Neural crest cell (in vitro differentiated cells): ENCODE measurements at regions not wholly inside any gene's neighbourhood (a gene's known extent, or its start where the extent isn't known, plus 50 kb on each side); places are given as distances from the start of the nearest gene placed in this dataset.

Source experiments
- DNase-seq: peaks from one replicate; pipeline ENCODE4 v3.0.0; 2021; ENCODE audit warnings: low read depth, mixed read lengths, low spot score
- H3K27ac Mint-ChIP-seq: one replicate; pipeline ENCODE4 v1.8.0; 2021; ENCODE audit warnings: mild to moderate bottlenecking, mixed read lengths; ENCODE audit not compliant: unreplicated experiment
- H3K27me3 Mint-ChIP-seq: 2 replicates; pipeline ENCODE4 v1.8.0; 2021; ENCODE audit warnings: low read depth, mild to moderate bottlenecking, mixed read lengths
- H3K36me3 Mint-ChIP-seq: 2 replicates; pipeline ENCODE4 v1.8.0; 2021; ENCODE audit warnings: low read depth, mild to moderate bottlenecking, mixed read lengths
- H3K4me1 Mint-ChIP-seq: 2 replicates; pipeline ENCODE4 v1.8.0; 2021; ENCODE audit warnings: mixed read lengths
- H3K4me3 Mint-ChIP-seq: one replicate; pipeline ENCODE4 v1.8.0; 2021; ENCODE audit warnings: mild to moderate bottlenecking, mixed read lengths
- H3K9me3 Mint-ChIP-seq: 2 replicates; pipeline ENCODE4 v1.8.0; 2021; ENCODE audit warnings: mixed read lengths
- CTCF ChIP-seq: fragments of 200-600 bp; sonication (generic); conservative IDR thresholded peaks from 2 replicates; pipeline ENCODE4 v1.5.0; 2021; ENCODE audit warnings: antibody characterized with exemption, mild to moderate bottlenecking

- peaks cover 10% of the 10 kb centered on the region for H3K9me3 Mint-ChIP-seq
- no peak for DNase-seq
- H3K27ac Mint-ChIP-seq, result no peak overlapping the region
- no peak overlapping the region for H3K4me3 Mint-ChIP-seq
- TF ChIP-seq CTCF, result no peak
- no peaks in the 10 kb centered on the region for H3K4me1 Mint-ChIP-seq
- no peaks in the 10 kb centered on the region for H3K27me3 Mint-ChIP-seq
- H3K36me3 Mint-ChIP-seq, result peaks cover 5% of the 10 kb centered on the region
These were observed 187.5 kb upstream of the SLITRK2 start for GRCh38 chrX:145630081-145630480.

- TF ChIP-seq CTCF, result no peak
- H3K9me3 Mint-ChIP-seq, result peaks cover 10% of the 10 kb centered on the region
- no peaks in the 10 kb centered on the region for H3K4me1 Mint-ChIP-seq
- no peaks in the 10 kb centered on the region for H3K27me3 Mint-ChIP-seq
- H3K4me3 Mint-ChIP-seq, result no peak overlapping the region
- no peak overlapping the region for H3K27ac Mint-ChIP-seq
- DNase-seq, result no peak
- peaks cover 5% of the 10 kb centered on the region for H3K36me3 Mint-ChIP-seq
These were observed 186.7 kb upstream of the SLITRK2 start for GRCh38 chrX:145630806-145631435.

- H3K9me3 Mint-ChIP-seq, result peaks cover 10% of the 10 kb centered on the region
- H3K27ac Mint-ChIP-seq, result no peak overlapping the region
- no peaks in the 10 kb centered on the region for H3K27me3 Mint-ChIP-seq
- TF ChIP-seq CTCF, result no peak
- no peaks in the 10 kb centered on the region for H3K4me1 Mint-ChIP-seq
- peaks cover 5% of the 10 kb centered on the region for H3K36me3 Mint-ChIP-seq
- H3K4me3 Mint-ChIP-seq, result no peak overlapping the region
- DNase-seq, result no peak
These were observed 186.1 kb upstream of the SLITRK2 start for GRCh38 chrX:145631461-145631951.

- TF ChIP-seq CTCF, result no peak
These were observed 163.1 kb upstream of the SLITRK2 start for GRCh38 chrX:145654486-145654885.

GRCh38 chrX:145673841-145674240 is 143.8 kb upstream of the SLITRK2 start:
- no peaks in the 10 kb centered on the region for H3K27me3 Mint-ChIP-seq
- H3K36me3 Mint-ChIP-seq, result no peaks in the 10 kb centered on the region
- H3K27ac Mint-ChIP-seq, result no peak overlapping the region
- TF ChIP-seq CTCF, result no peak
- no peak overlapping the region for H3K4me3 Mint-ChIP-seq
- peaks cover 16% of the 10 kb centered on the region for H3K9me3 Mint-ChIP-seq
- DNase-seq, result no peak
- peaks cover 26% of the 10 kb centered on the region for H3K4me1 Mint-ChIP-seq

More at GRCh38 chrX:145654486-145654885, 163.1 kb upstream of the SLITRK2 start:
- H3K4me1 Mint-ChIP-seq, result no peaks in the 10 kb centered on the region
- no peak overlapping the region for H3K27ac Mint-ChIP-seq
- H3K27me3 Mint-ChIP-seq, result no peaks in the 10 kb centered on the region
- H3K4me3 Mint-ChIP-seq, result no peak overlapping the region
- peaks cover 9% of the 10 kb centered on the region for H3K36me3 Mint-ChIP-seq
- peaks cover 13% of the 10 kb centered on the region for H3K9me3 Mint-ChIP-seq
- DNase-seq, result no peak
